GM12872 (cell line): ENCODE measurements at regions not wholly inside any gene's neighbourhood (a gene's known extent, or its start where the extent isn't known, plus 50 kb on each side); places are given as distances from the start of the nearest gene placed in this dataset.

Experiments
- CTCF ChIP-seq: IDR thresholded peaks from 3 replicates; pipeline ENCODE4 v1.5.1; 2011; ENCODE audit warnings: low read depth, mild to moderate bottlenecking, low read length, moderate library complexity; ENCODE audit not compliant: insufficient read depth

GRCh38 chr7:118606602-118607001, 382.1 kb downstream of the ANKRD7 start:
- no peak for TF ChIP-seq CTCF

- no peak for TF ChIP-seq CTCF
These were observed 384.7 kb downstream of the ANKRD7 start for GRCh38 chr7:118609207-118609606.

- no peak for TF ChIP-seq CTCF
These were observed 391.2 kb downstream of the ANKRD7 start for GRCh38 chr7:118615681-118616080.

- no peak for TF ChIP-seq CTCF
These were observed 397.4 kb downstream of the ANKRD7 start for GRCh38 chr7:118621810-118622360.

GRCh38 chr7:118626739-118627138, 402.2 kb downstream of the ANKRD7 start:
- TF ChIP-seq CTCF, result no peak

GRCh38 chr7:118627467-118627866, 403.0 kb downstream of the ANKRD7 start:
- no peak for TF ChIP-seq CTCF

GRCh38 chr7:118629898-118630438, 405.5 kb downstream of the ANKRD7 start:
- no peak for TF ChIP-seq CTCF
